Sigmoid colon (tissue), 4 donors: ENCODE measurements at regions not wholly inside any gene's neighbourhood (a gene's known extent, or its start where the extent isn't known, plus 50 kb on each side); places are given as distances from the start of the nearest gene placed in this dataset.

ENCODE experiments used
- POLR2AphosphoS5 ChIP-seq, 4 donors: sonication (generic); formaldehyde crosslinking; IDR thresholded peaks; one replicate each; pipeline ENCODE4 v1.6.1; 2017; ENCODE audit warnings: antibody characterized with exemption in 4 of 4
- TF ChIP-seq, protein P1 (sequence below), 4 experiments: fragments of 450-650 bp in 3 of 4; fragments of 200-600 bp in 1 of 4; IDR thresholded peaks; one replicate each; pipeline ENCODE4 v1.5.1; 2016 to 2019; ENCODE audit warnings: antibody characterized with exemption in 4 of 4, mild to moderate bottlenecking in 3 of 4, moderate library complexity in 2 of 4

DNA sequence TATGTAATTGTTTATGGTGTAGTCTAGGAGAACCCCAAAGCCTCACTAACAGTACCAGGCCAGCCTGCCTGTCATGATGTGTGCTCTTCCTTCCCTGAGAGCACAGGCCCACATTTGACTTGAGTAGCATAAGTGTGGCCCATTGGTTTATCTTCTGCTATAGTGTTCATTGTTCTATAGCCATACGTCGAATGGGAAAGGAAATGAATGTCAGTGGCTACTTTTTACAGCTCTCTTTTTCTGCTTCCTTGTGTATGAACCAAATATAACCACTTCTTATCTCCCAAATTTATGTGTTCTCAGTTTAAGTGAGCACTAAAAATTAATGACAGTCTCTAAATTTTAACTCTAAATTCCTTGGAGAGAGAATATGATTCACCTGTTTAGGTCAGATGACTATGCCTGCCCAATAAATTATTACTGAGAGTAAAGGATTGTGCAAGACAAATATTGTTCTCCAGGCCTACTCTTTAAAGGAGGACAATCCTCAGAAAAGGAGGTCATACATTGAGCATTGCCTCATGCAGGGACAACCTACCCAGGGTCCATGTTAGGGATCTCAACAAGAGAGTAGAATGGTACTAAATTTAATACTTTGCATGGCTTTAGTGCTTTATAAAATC, 222.9 kb upstream of the ARHGAP20 start:
- TF ChIP-seq, protein P1, sequence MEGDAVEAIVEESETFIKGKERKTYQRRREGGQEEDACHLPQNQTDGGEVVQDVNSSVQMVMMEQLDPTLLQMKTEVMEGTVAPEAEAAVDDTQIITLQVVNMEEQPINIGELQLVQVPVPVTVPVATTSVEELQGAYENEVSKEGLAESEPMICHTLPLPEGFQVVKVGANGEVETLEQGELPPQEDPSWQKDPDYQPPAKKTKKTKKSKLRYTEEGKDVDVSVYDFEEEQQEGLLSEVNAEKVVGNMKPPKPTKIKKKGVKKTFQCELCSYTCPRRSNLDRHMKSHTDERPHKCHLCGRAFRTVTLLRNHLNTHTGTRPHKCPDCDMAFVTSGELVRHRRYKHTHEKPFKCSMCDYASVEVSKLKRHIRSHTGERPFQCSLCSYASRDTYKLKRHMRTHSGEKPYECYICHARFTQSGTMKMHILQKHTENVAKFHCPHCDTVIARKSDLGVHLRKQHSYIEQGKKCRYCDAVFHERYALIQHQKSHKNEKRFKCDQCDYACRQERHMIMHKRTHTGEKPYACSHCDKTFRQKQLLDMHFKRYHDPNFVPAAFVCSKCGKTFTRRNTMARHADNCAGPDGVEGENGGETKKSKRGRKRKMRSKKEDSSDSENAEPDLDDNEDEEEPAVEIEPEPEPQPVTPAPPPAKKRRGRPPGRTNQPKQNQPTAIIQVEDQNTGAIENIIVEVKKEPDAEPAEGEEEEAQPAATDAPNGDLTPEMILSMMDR (IDR thresholded peaks at IDR 0.05) = no peak
- TF ChIP-seq POLR2AphosphoS5 (IDR thresholded peaks at IDR 0.05) = no peak
